Islet precursor cell (in vitro differentiated cells): ENCODE measurements at regions not wholly inside any gene's neighbourhood (a gene's known extent, or its start where the extent isn't known, plus 50 kb on each side); places are given as distances from the start of the nearest gene placed in this dataset.

ENCODE experiments used
- DNase-seq: peaks from one replicate; pipeline ENCODE4 v3.0.0-alpha.2; 2018

GRCh38 chr20:1786486-1786885, 108.7 kb upstream of the SIRPA start:
- DNase-seq: no peak

DNA sequence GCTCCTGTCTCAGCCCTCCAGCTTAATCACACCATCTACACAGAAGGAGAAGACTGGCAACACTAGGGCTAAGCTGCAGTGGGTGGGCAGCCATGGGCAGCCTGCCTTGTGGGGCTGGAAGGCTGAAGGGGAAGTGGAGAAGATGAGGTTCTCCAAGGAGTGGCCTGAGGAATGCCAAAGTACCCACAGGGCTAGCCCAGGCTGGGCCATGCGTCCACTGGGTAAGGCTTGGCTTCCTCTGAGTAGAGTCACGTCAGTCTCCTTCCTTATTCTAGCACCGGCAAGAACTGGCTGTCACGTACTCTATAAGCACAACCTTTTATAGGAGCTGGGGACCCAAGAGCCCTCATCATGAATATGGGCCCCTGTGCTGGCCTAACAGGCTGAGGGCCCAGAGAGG, 110.6 kb upstream of the SIRPA start:
- DNase-seq: no peak

DNA sequence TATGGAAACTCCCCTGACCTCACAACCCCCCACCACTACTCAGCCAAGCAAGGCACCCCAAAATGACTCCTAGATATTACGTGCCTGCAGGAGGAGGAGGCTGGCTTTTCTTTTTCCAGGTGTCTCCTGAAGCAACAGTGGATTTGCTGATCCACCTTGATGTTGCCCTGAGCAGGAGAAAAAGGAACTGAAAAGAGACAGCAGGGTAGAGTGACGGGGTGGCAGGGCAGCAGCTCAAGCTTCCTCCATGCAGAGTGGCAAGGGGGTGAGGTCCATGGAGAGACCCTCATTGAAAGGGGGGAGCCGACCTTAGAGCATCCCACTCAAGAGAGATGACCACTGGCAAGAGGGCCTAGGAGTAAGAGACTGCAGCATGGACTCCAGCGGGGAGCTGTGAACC, 112.0 kb upstream of the SIRPA start:
- no peak for DNase-seq

DNA sequence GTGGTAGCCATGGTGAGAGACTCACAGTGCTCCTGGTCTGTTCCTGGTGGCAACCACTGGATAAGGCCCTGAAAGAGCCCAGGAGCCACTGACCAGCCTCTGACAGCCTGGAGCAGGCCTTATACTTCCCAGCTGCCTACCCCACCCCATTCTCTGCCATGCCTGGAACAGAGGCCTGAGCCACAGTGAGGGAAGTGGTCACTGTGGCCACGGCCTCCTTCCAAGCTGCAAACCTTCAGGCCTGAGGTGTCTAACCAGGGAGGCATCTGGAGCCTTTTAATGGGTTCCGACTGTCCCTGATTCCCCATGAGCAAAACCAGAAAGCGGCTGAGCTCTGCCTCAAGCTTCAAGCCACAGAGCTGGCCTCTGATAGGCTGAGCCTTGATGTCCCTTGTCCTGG, 113.0 kb upstream of the SIRPA start:
- no peak for DNase-seq

- no peak for DNase-seq
Measured at GRCh38 chr20:1779567-1779966, 115.6 kb upstream of the SIRPA start.

GRCh38 chr20:1778338-1778737, 116.9 kb upstream of the SIRPA start:
- no peak for DNase-seq

- DNase-seq: no peak
Measured at GRCh38 chr20:1777476-1777820, 117.8 kb upstream of the SIRPA start.

- DNase-seq: peak; percentile 91
Measured at GRCh38 chr20:1776681-1777475, 118.3 kb upstream of the SIRPA start.

DNA sequence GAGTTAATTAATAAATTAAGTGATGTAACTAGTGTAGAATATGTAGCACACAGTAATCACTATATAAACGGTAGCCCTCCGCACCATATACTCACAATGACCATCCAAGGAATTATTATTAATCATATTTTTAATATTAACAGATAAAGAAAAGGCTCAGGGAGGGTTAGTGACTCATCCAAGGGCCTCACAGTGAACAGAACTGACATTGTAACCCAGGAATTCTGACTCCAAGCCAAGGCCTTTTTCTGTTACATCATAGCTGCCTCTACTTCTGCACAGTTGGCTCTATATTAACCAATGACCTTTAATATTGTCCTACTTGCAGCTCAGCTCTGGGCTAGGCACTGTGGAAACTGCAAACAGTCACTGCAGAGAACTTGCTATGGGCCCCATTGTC, 117.5 kb upstream of the SIRPG start:
- DNase-seq: no peak

DNA sequence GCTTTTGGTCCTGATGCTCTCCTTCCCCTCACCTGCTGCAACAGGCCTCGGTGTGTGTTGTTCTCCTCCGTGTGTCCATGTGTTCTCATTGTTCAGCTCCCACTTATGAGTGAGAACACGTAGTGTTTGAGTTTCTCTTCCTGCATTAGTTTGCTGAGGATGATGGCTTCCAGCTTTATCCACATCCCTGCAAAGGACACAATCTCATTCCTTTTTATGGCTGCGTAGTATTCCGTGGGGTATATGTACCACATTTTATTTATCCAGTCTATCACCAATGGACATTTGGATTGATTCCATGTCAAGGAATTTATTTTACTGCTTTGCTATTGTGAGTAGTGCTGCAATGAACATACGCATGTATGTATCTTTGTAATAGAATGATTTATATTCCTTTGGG, 116.9 kb upstream of the SIRPG start:
- DNase-seq: no peak

- no peak for DNase-seq
Measured at GRCh38 chr20:1773816-1774215, 116.2 kb upstream of the SIRPG start.

DNA sequence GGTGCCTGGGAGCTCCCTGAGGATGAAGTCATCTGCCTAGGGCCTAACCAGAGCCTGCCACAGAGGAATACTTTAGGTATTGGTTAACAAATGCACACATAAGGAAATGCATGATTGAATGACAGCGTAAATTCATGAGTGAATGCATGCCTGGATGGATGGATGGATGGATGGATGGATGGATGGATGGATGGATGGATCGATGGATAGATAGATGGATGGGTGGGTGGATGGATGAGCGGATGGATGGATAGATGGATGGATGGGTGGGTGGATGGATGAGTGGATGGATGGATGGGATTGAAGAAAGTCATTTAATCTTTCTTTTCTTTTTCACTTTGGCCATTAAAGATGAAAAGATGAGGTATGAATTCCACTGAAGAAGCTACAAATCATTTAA, 111.9 kb upstream of the SIRPG start:
- no peak for DNase-seq

GRCh38 chr20:1766731-1767130, 109.2 kb upstream of the SIRPG start:
- DNase-seq: no peak

GRCh38 chr20:1764136-1765033, 106.8 kb upstream of the SIRPG start:
- DNase-seq: peak; percentile 87

GRCh38 chr20:1761598-1761997, 104.0 kb upstream of the SIRPG start:
- no peak for DNase-seq

GRCh38 chr20:1761116-1761515, 103.5 kb upstream of the SIRPG start:
- DNase-seq: no peak

- DNase-seq: no peak
Measured at GRCh38 chr20:1758765-1759164, 101.2 kb upstream of the SIRPG start.

DNA sequence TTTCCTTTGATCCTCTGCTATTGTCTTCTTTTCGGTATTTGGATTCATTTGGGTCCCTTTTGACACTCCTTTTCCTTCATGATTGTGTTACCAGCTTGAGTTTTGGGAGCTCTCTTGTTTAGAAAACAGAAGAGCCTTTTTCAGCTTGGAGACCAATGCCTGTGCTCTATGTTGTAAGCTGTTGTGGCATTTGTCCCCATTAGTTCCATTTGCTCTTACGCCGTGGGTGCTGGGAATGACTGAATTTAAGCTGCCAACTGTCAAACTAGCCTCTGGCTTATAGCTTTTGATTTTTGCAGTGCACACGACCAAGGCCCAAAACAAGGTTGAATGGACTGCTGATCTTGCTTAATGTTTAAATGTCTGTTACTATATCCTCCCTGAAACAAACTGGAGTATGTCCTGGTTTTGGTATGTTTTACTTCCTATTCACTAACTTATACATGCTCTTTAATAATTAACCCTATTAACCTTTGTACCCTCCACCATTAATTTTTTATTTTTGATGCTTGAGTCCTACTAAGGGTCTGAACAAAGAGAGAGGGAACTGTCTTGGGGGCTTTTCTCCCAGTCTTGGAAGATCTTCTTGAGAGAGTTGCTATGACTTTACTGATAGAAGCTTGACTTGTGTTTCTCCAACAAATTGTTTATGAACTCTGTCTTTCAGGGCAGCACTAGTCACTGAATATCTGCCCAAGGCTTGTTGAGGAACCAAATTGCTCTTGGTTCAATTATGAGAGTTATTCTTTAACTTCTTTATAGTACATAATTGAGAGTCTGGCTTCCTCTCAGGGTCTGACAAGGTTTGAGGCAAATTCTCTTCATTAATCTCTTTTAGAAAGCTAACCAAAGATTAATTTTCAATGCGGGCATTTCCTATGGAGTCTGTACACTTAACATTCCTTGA, 100.3 kb upstream of the SIRPG start:
- no peak for DNase-seq

DNA sequence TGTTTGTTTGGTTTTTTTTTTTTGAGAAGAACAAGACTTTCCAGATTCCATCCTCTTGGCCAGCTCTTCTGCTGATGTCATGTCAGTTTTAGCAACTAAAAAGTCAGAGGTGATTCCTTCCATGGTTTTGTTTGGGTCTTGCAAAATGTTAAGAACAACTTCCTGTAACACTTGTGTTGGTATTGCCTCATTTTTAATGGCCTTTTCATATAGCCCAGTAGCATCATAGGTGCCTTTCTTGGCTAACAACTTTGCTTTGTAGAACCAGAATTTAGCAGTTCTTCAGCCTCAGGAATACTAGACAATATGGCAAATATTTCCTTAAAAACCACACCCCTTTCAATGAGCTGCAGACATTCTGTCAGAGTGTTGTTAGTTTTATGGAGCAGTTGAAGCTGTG, 99.5 kb upstream of the SIRPG start:
- no peak for DNase-seq

GRCh38 chr20:1754749-1755148, 97.2 kb upstream of the SIRPG start:
- no peak for DNase-seq

DNA sequence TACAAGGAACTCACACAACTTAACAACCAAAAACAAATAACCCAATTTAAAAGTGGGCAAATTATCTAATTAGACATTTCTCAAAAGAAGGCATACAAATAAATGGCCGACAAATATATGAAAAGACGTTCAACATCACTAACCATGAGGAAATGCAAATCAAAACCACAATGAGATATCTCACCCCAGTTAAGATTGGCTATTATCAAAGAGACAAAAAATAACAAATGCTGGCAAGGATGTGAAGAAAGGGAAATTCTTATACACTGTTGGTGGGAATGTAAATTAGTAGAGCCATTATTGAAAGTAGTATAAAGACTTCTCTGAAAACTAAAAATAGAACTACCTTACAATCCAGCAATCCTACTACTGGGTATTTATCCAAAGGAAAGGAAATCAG, 96.7 kb upstream of the SIRPG start:
- DNase-seq: no peak

DNA sequence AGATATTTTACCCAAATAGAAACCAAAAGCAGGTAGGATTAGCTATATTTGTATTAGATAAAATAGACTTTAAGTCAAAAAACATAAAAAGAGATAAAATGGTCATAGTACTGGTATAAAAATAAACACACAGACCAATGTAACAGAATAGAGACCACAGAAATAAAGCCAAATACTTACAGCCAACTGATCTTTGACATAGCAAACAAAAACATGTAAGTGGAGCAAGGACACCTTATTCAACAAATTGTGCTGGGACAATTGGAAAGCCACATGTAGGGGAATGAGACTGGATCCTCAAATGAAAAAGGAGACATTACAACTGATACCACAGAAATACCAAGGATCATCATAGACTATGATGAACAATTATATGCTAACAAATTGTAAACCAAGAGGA, 94.5 kb upstream of the SIRPG start:
- DNase-seq: no peak

DNA sequence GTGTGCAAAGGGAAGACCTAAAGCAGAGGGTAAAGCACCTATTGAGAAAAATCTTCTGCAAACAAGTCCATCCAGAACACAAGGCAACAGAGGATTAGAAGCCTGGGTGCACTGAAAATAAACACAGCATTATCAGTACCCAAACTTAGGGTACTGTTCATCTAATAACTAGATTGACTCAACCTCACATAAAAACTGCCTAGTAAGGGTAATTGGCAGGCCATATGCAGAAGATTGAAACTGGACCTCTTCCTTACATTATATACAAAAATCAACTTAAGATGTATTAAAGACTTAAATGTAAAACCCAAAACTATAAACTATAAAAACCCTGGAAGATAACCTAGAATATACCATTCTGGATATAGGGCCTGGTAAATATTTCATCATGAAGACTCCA, 91.2 kb upstream of the SIRPG start:
- DNase-seq: no peak
